ENCODE measurements at regions not wholly inside any gene's neighbourhood (a gene's known extent, or its start where the extent isn't known, plus 50 kb on each side); places are given as distances from the start of the nearest gene placed in this dataset.

GRCh38 chr2:160921386-160921964, 238.8 kb upstream of the TANK start:
- no peak for DNase-seq

- no peak for DNase-seq
Observed at GRCh38 chr2:160924936-160925353, 235.3 kb upstream of the TANK start.

- DNase-seq = no peak
Observed at GRCh38 chr2:160925956-160926355, 234.3 kb upstream of the TANK start.

GRCh38 chr2:160927324-160927723, 232.9 kb upstream of the TANK start:
- DNase-seq = no peak

- DNase-seq = no peak
Observed at GRCh38 chr2:160928854-160929301, 231.3 kb upstream of the TANK start.

- no peak for DNase-seq
Observed at GRCh38 chr2:160931531-160931930, 228.7 kb upstream of the TANK start.

- DNase-seq = no peak
Observed at GRCh38 chr2:160932960-160933359, 227.3 kb upstream of the TANK start.

- DNase-seq = no peak
Observed at GRCh38 chr2:160934263-160934662, 226.0 kb upstream of the TANK start.

GRCh38 chr2:160934991-160935390, 225.2 kb upstream of the TANK start:
- no peak for DNase-seq

GRCh38 chr2:160936044-160936806, 224.0 kb upstream of the TANK start:
- DNase-seq = no peak

- DNase-seq = no peak
Observed at GRCh38 chr2:160940271-160940670, 220.0 kb upstream of the TANK start.

GRCh38 chr2:160940699-160941098, 219.5 kb upstream of the TANK start:
- DNase-seq = no peak

GRCh38 chr2:160941290-160941846, 218.9 kb upstream of the TANK start:
- no peak for DNase-seq

GRCh38 chr2:160942476-160943142, 217.6 kb upstream of the TANK start:
- DNase-seq = no peak

GRCh38 chr2:160943414-160943813, 216.8 kb upstream of the TANK start:
- DNase-seq = no peak

- DNase-seq = no peak
Observed at GRCh38 chr2:160952464-160953254, 207.6 kb upstream of the TANK start.

GRCh38 chr2:160955578-160955977, 204.7 kb upstream of the TANK start:
- no peak for DNase-seq

- no peak for DNase-seq
Observed at GRCh38 chr2:160956243-160956802, 203.9 kb upstream of the TANK start.

- DNase-seq = no peak
Observed at GRCh38 chr2:160963957-160964356, 196.3 kb upstream of the TANK start.

GRCh38 chr2:160967523-160967922, 192.7 kb upstream of the TANK start:
- no peak for DNase-seq

- no peak for DNase-seq
Observed at GRCh38 chr2:160968183-160968582, 192.0 kb upstream of the TANK start.

Measured in inflammatory macrophage treated with lipopolysaccharide for 4 hours (primary cell).